Stimulated activated CD4-positive, alpha-beta T cell treated with anti-CD3 and anti-CD28 coated beads, TNF-alpha, amount 100 ng/mL, for 48 hours (primary cell): ENCODE measurements at regions not wholly inside any gene's neighbourhood (a gene's known extent, or its start where the extent isn't known, plus 50 kb on each side); places are given as distances from the start of the nearest gene placed in this dataset.
A peak's percentile ranks its signal among the peaks of the same experiment; 100 is the strongest.

Experiments used
- DNase-seq, 3 donors: peaks; one replicate each; pipeline ENCODE4 v3.0.0-alpha.2; 2020; ENCODE audit warnings: low read depth in 3 of 3

DNA sequence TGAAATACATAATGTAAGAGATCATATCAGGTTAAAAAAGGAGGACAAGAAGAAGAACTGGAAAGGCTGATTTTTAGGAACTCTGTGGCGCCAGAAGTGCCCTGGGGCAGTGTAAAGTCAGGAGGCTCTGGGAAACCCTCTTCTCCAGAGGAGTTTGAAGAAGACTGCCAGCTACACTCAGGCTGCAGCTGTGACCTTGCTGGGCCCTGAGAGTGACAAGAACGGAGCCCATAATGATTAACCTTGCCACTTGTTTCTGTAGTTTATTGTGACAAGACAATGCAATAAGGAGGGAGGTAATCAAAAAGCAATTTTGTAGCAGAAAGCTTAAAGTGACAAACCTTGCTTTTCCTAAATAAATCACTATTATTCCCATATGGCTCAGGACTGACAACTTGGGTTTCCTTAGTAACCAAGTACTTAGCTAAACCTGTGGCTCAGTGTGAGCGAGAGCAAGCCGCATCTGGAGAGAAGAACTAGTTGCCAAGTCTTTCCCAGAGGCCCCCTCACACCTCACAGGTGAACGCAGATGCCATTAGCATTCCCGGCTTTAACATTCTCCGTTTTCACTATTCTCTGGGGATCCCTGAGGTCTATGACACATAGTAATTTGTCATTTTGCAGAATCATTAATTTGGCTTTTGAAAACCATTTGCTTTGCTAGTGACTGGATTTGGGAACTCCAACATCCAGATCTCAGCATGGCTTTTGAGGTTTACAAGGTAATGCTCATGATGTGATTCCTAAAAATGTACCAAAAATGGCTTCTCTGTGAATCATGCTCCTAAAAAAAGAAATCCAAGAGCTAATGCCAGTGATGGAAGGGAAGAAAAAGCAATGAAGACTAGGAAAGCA is 115.9 kb downstream of the OMA1 start:
- no peak for DNase-seq

DNA sequence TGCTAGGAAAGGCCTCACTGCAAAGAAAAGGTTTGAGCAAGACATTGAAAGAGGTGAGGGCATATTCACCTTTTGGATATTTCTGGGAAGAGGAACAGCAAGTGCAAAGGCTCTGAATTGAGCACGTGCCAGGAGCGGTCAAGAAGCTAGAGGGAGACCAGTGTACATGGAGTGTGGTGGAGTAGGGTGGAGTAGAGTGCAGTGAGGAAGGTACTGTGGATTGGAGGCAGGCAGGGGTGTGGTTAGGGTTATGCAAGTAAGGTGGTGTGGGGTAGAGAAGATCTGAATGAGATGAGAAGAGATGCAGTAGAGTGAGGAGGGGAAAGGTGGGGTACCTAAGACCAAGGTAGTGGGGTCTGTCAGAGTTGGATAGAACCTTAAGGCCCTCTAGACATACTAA is 119.6 kb downstream of the OMA1 start:
- no peak for DNase-seq

- no peak for DNase-seq
These were observed 124.1 kb downstream of the OMA1 start for GRCh38 chr1:58422436-58422835.

DNA sequence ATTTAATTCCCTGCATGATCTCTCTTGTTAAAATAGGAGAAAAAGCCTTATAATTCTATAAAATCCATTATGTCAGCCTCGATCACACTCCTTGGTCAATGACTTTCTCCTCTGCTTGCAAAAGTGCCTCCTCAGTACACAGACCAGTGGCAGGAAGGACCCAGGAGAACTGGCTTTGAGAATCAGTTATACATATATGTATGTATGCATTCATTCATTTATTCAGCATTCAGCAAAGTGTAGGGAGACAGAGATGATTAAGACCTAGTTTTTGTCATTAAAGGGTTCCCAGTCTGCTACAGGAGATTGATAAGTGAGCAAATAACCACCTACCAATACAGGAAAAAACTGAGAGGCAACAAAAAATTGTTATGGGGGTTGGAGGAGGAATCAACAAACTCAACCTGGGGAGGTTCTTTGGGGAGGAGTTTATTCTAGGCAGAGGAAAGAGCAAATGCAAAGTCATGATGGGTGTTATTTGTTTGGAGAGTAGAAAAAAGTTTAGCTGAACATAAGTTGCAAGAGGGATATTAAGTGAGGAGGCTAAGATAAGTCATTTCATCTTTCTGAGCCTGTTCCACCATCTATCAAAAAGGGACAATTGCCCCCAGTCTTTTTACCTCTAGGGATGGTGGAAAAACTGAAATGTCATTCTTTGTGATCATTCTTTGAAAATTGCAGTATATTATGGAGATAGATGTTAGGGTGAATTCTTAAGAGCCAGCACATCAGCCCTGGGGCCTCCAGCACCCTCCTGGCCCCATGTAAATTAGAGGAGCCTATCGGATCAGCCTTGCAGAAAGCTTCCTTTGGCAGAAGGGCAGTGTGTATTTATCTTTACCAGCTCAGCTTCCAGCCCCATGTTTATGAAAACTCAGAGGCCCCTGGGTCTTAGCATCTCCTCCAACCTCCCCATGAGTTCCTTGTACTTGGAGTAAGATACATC is 128.0 kb downstream of the OMA1 start:
- DNase-seq, result no peak

DNA sequence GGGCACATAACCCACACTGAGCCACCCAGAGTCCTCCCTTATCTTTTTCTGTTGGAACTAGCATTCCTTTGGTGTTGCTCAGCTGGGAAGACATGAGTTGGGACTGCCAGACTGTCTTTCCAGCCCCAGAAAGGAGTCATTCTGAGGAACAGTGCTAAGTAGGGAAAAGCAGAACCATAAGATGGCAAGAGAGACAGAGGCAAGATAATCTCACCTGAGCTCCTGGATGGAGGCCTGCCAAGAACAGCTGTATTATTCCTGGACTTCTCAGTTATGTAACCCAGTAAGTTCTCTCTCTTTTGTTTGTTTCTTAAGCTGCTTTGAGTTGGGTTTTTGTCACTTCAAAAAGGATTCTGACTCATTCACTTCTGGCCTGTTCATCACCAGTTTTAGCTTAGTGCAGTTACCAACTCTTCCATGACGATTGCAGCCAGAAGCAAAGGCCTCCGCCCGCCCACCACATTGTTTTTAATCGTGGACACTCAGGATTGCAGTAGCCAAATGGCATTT is 134.4 kb downstream of the OMA1 start:
- DNase-seq, result no peak

- DNase-seq, result no peak
These were observed 136.6 kb downstream of the OMA1 start for GRCh38 chr1:58409890-58410289.

GRCh38 chr1:58409336-58409735 is 137.2 kb downstream of the OMA1 start:
- DNase-seq, result no peak

DNA sequence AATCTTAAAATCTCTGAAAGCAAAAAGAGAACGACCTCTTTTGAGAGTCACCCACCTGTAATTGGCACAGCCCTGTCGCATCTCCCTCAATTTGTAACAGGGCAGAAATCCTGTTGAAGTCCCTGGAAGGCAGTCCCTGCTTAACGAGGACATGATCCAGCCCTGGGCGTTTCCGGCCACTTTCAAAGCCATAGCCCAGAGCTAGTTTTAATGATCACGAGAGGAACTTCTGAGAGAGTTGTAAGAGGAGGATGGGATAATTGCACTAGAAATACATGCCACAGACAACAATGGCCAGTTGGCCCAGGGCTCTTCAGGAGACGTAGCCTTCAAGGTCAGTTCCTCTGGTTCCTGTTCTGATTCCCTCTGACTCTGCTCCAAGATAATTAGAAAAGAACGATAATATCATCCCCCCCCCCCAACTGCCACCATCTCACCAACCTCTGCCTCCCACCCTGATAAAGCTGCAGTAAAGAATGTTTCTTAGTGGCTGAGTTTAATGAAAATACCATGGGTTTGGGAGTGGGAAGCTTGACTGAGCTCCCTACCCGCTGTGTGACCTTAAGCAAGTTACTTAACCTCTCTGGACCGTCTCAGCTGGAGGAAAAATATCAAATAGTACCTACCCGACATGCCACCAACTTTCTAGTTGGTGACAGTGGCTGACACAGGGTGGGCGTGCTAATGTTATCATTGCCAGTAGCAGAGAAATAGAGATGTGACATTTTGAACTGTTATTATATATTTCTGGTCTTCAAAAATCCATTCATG is 140.0 kb downstream of the OMA1 start:
- DNase-seq, result no peak

DNA sequence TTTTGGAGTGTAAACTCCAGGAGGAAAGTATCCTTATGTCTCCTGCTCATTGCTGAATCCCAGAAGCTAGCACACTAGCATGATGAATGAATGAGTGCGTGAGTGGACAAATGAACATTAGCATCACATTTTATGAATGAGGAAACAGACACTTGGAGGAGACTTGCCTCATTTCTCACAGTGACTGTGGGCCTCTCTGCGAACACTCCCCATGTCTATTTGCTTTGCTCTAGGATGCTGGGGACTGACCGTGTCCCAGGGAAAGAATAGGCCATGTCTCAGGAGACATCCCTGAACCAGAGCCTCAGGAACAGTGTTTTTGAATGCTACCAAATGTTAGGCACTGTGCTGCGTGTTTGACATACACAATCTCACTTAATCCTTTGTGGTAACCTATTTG is 140.9 kb downstream of the OMA1 start:
- no peak for DNase-seq

DNA sequence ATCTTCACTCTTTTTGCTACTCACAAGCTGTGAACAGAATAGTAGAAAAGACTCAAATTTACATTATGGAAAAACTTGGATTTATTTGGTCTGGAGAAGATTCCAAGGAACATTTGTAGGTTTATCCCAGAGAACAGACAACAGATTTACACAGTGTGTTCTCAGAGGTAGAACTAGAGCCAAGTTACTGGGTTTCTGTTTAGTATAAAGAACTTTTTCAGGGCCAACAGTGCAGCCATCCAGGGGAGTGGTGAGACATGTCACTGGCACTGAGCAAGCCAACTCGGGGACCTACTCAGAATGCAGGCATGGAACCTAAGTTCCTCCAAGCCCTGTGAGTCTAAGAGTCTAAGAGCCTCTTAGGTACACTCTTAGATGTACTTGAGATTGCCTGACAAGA is 142.6 kb downstream of the OMA1 start:
- DNase-seq, result no peak

DNA sequence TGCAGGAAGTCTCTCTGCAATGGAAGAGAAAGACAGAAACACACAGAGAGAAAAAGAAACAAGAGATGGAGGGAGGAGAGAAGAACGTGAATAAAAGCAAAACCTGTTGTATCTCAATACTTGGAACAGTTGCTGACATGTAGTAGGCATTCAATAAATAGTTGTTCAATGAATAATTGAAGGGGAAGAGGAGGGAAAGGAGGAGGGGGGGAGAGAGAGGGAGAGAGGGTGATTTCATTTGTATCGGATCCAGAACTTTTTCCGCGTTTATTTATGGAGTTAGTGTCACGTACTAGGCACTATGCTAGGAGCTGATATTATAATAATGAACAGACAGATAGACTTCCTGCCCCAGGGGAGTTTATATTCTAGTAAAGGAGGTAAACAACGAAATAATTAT is 144.1 kb downstream of the OMA1 start:
- DNase-seq, result no peak

DNA sequence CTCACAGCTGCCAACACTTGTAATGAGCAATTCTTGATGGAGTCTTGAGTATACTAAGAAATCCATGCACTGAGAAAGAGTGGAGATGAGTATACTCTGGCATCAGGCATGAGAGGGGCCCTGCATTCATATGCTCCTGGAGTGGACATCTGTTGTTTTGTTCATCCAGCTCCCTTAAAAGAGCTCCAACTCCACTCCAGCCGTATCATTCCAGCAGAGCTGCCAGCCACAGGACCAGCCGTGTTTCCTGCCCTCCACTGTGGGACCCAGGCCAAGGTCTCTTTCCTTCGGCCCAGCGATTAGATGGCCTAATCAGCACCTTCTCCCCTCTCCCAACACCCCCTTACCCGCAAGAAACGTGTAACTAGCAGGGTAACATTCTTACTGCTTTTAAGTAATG is 144.5 kb downstream of the OMA1 start:
- no peak for DNase-seq

DNA sequence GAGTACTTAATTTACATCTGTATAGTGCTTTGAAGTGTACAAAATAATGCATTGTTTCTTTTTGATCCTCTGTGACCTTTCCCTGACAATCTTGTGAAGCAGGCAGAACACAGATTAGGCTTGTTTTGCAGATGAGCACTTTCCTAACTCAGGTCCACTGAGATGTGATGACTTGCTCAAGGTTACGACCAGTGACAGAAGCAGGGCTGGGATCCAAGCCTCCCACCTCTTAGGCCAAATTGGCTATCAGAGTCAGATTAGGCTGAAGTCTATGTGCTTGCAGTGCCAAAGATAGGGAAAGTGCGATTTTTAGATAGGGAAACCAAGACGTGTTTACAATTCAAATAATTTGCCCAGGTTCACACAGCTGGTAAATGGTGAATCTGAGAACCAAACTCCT is 147.3 kb downstream of the OMA1 start:
- DNase-seq, result no peak

GRCh38 chr1:58398714-58399113 is 147.8 kb downstream of the OMA1 start:
- no peak for DNase-seq

DNA sequence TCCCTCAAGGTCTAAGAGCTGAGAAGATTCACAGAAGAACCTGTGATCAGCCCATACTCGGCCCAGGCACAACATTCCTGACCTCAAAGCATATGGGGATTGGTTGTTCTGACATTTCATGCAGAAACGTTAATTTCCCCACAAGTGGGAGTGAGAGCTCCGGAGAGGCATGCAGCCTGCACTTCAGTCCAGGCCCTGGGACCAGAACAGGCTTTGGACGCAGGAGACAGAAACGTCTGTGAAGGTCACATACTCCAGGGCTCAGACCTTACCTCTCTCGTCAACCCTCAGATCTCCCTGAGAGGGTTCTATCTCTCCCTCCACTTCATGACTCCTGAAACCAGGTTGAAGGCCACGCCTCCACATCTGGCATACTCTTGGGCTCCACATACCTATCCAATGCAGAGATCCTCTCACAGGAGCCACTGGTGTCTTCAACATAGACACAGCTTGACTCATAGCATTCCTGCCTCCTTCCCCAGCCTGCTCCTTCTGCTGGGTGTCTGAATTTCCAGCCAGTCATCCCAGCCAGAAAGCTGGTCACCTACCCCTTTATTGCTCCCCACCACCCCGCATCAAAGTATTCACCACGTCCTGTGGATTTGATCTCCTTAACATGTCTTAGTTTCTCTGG is 149.2 kb downstream of the OMA1 start:
- no peak for DNase-seq

- DNase-seq, result no peak
These were observed 150.4 kb downstream of the OMA1 start for GRCh38 chr1:58396150-58396549.

GRCh38 chr1:58395355-58395754 is 151.2 kb downstream of the OMA1 start:
- no peak for DNase-seq

- DNase-seq, result peak in 1 of 3 donors; percentile 1
These were observed 154.4 kb downstream of the OMA1 start for GRCh38 chr1:58392083-58392482.

DNA sequence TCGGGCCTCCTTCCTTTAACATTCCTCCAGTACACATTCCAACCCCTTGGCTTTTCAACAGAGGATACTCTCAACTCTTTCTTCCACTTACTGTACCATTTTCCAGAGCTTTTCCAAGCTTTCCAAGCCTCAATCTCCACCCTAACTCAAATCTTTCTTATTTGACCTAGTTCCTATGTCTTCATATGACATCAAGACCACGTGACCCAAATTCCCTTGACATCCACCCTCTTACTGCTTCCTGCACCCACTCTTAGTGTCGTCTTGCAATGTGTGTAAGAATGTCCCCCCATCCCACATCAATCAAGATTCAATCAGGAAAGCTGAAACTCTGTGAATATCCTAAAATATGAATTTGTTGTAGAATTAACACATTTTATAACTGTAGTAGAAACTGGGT is 155.0 kb downstream of the OMA1 start:
- DNase-seq, result no peak

DNA sequence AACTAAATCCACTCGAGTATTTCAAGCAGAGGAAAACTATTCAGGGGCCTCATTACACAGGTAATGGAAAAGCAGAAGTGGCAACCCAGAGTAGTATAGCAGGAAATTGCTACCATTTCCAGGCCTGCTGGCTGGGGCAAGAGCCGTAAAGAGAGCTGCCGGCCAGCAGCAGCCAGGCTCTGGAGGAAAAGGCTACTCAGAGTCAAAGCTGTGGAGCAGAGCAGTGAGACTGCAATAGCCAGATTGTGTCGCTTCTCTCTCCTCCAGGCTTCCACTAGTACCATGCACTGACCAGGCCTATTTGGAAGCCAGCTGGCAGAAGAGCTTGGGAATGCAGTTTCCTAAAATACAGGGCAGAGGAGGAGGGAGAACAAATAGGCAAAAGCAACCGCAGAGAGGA is 155.5 kb downstream of the OMA1 start:
- no peak for DNase-seq

GRCh38 chr1:58390091-58390490 is 156.4 kb downstream of the OMA1 start:
- DNase-seq, result no peak
